HEK293 (cell line): ENCODE measurements at regions not wholly inside any gene's neighbourhood (a gene's known extent, or its start where the extent isn't known, plus 50 kb on each side); places are given as distances from the start of the nearest gene placed in this dataset.

Experiments used
- KLF16 ChIP-seq: fragments of 450-650 bp; formaldehyde crosslinking; IDR thresholded peaks from 2 replicates; pipeline ENCODE4 v1.5.1; 2017; ENCODE audit warnings: missing biosample characterization, missing genetic modification characterization
- TCF7L2 ChIP-seq: IDR thresholded peaks from 2 replicates; pipeline ENCODE4 v1.6.1; 2011; ENCODE audit warnings: low read depth, mild to moderate bottlenecking, inconsistent platforms, low read length, moderate library complexity, borderline replicate concordance
- ZBTB7A ChIP-seq: fragments of 450-650 bp; formaldehyde crosslinking; IDR thresholded peaks from 2 replicates; pipeline ENCODE4 v1.5.1; 2016; ENCODE audit warnings: low read depth, missing biosample characterization, missing genetic modification characterization
- ZNF16 ChIP-seq: fragments of 450-650 bp; formaldehyde crosslinking; IDR thresholded peaks from 2 replicates; pipeline ENCODE4 v1.5.1; 2016; ENCODE audit warnings: low read depth, missing biosample characterization, missing genetic modification characterization
- ZNF19 ChIP-seq: fragments of 450-650 bp; formaldehyde crosslinking; IDR thresholded peaks from 2 replicates; pipeline ENCODE4; 2016; ENCODE audit warnings: missing biosample characterization, missing genetic modification characterization, low read depth
- ZNF426 ChIP-seq: fragments of 450-650 bp; formaldehyde crosslinking; IDR thresholded peaks from 2 replicates; pipeline ENCODE4 v1.5.1; 2017; ENCODE audit warnings: missing biosample characterization, missing genetic modification characterization, mild to moderate bottlenecking, inconsistent platforms, moderate library complexity
- ZNF623 ChIP-seq: fragments of 450-650 bp; formaldehyde crosslinking; IDR thresholded peaks from 2 replicates; pipeline ENCODE4 v1.5.1; 2016; ENCODE audit warnings: missing biosample characterization, missing genetic modification characterization
- ZSCAN30 ChIP-seq: fragments of 450-650 bp; IDR thresholded peaks from 2 replicates; pipeline ENCODE4 v1.5.1; 2018; ENCODE audit warnings: missing biosample characterization, mild to moderate bottlenecking, missing genetic modification characterization, moderate library complexity
- TF ChIP-seq, protein P1 (sequence below): fragments of 450-650 bp; formaldehyde crosslinking; IDR thresholded peaks from 2 replicates; pipeline ENCODE4 v1.5.1; 2016; ENCODE audit warnings: missing biosample characterization, missing genetic modification characterization

GRCh38 chr3:152971880-152972279 lies 136.9 kb downstream of the P2RY1 start:
- TF ChIP-seq ZNF623 (tag by site-specific recombination) (no peak), ZSCAN30 (no peak), ZNF19 (no peak), ZBTB7A (tag by site-specific recombination) (no peak), ZNF426 (tag by site-specific recombination) (no peak), TCF7L2 (no peak), ZNF16 (tag by site-specific recombination) (no peak), KLF16 (no peak)
- TF ChIP-seq, protein P1, sequence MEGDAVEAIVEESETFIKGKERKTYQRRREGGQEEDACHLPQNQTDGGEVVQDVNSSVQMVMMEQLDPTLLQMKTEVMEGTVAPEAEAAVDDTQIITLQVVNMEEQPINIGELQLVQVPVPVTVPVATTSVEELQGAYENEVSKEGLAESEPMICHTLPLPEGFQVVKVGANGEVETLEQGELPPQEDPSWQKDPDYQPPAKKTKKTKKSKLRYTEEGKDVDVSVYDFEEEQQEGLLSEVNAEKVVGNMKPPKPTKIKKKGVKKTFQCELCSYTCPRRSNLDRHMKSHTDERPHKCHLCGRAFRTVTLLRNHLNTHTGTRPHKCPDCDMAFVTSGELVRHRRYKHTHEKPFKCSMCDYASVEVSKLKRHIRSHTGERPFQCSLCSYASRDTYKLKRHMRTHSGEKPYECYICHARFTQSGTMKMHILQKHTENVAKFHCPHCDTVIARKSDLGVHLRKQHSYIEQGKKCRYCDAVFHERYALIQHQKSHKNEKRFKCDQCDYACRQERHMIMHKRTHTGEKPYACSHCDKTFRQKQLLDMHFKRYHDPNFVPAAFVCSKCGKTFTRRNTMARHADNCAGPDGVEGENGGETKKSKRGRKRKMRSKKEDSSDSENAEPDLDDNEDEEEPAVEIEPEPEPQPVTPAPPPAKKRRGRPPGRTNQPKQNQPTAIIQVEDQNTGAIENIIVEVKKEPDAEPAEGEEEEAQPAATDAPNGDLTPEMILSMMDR, result no peak
